Right ventricle myocardium superior (tissue), 1 donor: ENCODE measurements at regions not wholly inside any gene's neighbourhood (a gene's known extent, or its start where the extent isn't known, plus 50 kb on each side); places are given as distances from the start of the nearest gene placed in this dataset.

Experiments
- ATAC-seq: fragments of 200-7000 bp; cut with Tn5 transposase; one replicate; pipeline ENCODE4 v1.9.1; 2020; ENCODE audit warnings: mild to moderate bottlenecking; ENCODE audit not compliant: poor library complexity
- DNase-seq: peaks from one replicate; pipeline ENCODE4 v3.0.0-alpha.2; 2020
- intact Hi-C: fragments of 100-400 bp; cut with DNase I; formaldehyde crosslinking; loops from one replicate; pipeline ENCODE4 v1.11.2; 2022
- donor health status: DM: no; HTN: yes; CAD: no; lungs with severe emphysema.

GRCh38 chr4:14277505-14277904 is 650.0 kb upstream of the BOD1L1 start:
- intact Hi-C loops: no loop called here
- DNase-seq (no peak), ATAC-seq (no peak)

DNA sequence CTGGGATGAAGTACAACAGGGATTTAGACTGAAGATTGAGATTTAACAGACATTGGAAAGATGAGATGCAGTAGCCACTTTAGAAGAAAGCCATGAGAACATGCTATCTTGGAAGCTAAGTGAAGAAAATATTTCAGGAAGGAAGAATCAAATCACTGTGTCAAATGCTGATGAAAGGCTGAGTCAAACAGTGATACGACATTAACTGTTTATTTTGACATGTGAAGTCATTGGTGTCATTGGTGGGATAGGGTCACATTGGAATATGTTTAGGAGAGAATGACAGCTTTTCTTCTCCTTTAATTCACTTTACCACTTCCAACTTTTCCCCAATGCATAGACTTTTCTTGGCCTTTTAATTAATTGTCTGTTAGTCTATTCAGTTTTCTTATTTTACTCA is 653.0 kb upstream of the BOD1L1 start:
- DNase-seq (no peak), ATAC-seq (no peak)
- intact Hi-C loops: no loop called here

DNA sequence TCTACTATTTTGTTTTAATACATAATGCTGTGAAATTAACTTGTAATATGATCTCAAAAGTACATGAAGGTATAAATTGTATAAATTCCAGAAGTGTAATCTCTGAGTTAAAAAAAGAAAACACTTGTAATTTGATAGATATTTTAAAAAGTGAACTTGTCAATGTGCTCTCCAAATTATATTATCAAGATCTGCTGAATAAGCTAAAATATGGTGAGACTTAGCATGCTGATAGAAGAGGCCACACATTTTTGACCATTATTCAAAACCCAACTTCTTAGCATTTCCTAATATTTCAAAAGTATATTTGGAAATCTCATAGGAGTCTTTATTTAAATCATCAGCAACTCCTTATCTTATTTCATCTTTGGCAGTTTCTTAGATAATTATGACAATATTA is 657.1 kb upstream of the BOD1L1 start:
- no peak for ATAC-seq
- no peak for DNase-seq
- intact Hi-C loops: no loop called here

DNA sequence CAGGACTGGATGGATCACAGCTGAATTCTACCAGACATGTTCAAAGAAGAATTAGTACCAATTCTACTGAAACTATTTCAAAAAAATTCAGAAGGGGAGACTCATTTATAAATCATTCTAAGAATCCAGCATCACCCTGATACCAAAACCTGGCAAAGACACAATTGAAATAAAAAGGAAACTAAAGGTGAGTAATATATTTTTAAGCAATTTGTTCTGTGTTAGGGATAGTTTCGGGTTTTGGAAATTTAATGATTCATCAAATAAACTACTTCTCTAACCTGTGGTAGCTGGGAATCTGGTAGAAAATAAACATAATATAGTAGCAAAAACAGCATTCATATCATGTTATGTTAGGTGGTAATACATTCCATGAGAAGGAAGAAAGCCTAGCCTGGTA is 662.2 kb upstream of the BOD1L1 start:
- intact Hi-C loops: no loop called here
- ATAC-seq: no peak
- no peak for DNase-seq

DNA sequence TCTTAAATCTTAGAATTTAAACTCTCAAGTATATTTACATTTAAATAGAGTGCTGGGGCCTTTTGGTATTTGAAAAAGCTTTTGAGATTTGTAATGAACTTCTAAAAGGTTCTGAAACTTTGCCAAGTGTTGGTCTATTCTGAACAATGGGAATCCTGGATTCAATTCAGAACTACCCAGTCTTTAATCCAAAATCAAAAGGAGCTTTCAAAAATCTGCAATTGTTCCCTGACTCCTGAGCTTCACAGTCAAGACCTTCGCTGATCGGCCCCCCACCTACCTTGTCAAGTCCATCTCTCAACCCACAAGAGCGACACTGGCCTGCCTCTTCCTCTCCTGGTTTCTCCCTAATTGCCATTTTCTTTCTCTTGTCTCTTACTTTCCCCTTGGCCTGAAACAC is 666.1 kb upstream of the BOD1L1 start:
- ATAC-seq: no peak
- DNase-seq: no peak
- intact Hi-C loops: no loop called here

DNA sequence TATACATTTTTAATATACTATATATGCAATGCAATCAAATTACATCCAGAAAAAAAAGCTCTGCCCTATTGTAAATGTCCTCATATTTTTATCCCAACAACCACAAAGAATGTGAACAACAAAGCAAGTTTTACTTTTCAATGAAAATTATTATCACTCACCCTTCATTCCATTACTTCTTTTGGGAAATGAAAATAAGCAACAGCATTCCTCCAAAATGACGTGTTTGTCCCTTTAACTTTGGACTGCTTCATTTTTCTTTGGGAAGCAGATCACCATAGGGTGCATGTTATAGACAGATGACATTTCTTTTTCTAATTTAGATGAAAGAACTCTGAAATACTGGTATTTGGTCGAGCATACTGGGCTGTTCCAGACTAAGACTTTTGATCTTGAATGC is 667.1 kb upstream of the BOD1L1 start:
- DNase-seq (no peak), ATAC-seq (no peak)
- intact Hi-C loops: no loop called here

GRCh38 chr4:14299166-14299565 is 671.6 kb upstream of the BOD1L1 start:
- intact Hi-C loops: no loop called here
- ATAC-seq: no peak
- no peak for DNase-seq

GRCh38 chr4:14302021-14302420 is 674.5 kb upstream of the BOD1L1 start:
- intact Hi-C loops: no loop called here
- DNase-seq: no peak

GRCh38 chr4:14303856-14304255 is 676.3 kb upstream of the BOD1L1 start:
- no peak for ATAC-seq
- intact Hi-C loops: no loop called here
- no peak for DNase-seq

More at GRCh38 chr4:14302021-14302420, 674.5 kb upstream of the BOD1L1 start:
- ATAC-seq: no peak

DNA sequence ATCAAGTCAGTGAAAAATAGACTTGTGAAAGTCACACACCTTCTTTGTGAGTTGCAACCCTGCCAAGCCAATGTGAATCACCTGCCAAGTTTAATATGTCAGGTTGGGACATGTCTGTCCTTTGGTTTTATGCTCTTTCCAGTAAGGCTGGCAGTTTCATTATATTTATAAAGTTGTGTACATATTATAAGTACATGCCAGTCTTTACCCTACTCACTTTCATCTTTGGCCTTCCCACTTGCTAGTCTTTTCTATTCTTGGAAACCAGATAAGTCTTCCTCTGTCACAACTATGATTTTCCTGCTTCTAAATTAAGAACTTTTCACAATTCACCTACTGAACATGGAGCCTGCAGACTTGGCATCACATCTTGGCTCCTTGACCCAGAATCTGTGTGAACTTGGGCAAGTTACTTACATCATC is 680.7 kb upstream of the BOD1L1 start:
- DNase-seq: no peak
- intact Hi-C loops: no loop called here
- ATAC-seq: peak; percentile 86

DNA sequence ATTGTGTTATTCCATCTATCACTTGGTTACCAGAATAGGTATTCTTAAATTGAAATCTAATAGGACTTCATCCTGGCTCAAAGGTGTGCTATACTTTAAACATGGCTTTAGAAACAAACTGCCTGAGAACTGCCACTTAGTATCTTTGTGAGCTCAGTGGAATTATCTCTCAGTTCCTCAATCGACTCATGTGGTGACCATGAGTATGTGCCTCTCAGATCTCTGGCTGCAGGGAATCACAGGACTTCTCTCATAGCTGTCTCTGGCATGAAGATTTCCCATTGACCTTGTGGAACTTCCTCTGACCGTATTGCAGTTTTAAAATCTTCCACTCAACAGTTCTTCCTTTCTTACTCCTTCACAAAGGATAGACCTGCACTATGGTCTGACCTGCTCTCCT is 681.9 kb upstream of the BOD1L1 start:
- peak; percentile 64 for ATAC-seq
- no peak for DNase-seq
- intact Hi-C loops: no loop called here

GRCh38 chr4:14313757-14314156 is 686.2 kb upstream of the BOD1L1 start:
- intact Hi-C loops: no loop called here
- DNase-seq (no peak), ATAC-seq (peak; percentile 29)

DNA sequence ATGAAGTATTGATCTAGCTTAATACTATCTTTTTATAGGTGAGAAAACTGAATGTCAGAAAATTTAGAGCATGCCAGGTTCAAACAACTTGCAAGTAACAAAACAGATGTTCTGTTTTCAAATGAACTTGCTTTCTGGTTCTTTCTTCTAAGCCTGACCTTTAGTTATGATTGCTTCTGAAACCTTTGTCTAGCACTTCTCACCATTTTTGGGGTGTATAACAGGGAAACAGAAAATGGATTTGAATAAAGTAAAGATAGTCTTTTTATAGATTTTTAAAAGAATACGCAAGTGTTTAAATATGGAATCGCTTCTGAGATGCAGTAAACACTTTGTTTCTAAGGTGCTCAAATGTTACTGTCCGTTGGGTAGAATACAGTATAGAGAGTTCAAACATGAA is 687.2 kb upstream of the CPEB2 start:
- ATAC-seq: no peak
- no peak for DNase-seq
- intact Hi-C loops: no loop called here

DNA sequence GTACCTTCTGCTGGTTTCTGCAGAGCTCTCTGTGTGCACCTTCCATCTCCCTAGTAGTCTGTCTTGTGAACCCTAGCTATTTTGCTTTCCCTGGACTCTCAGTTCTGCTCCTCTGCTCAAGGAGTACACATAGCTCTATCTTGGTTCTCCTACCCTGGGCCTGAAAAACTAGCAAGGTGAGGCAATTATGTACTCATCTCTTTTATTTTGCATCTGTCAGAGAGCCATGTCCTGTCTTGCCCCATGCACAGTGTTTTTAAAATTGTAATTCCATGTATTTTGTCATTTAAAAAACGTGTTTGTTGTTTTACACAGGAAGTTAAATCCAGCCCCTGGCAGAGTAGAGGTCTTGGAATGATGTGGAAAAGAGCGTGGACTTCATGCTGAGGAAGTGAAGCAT is 684.9 kb upstream of the CPEB2 start:
- intact Hi-C loops: no loop called here
- DNase-seq (no peak), ATAC-seq (no peak)

DNA sequence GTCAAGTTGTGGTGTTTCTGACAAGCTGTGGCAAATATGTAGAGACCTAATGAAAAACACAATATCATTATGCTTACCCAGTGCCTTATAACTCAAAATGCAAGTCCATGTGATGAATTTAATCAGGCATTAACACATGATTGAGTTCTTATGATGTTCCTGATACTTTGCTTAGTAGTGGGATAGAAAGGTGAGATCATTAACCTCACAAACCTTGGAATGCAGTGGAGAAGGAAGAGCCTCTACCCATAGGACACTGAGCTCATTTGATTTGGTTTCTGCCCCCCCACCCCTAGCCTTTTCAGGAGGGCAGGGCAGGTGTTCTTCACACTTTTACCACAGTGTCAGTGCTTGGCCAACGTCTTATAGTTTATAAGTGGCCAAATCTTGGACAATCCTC is 683.6 kb upstream of the CPEB2 start:
- ATAC-seq (no peak), DNase-seq (no peak)
- intact Hi-C loops: no loop called here

DNA sequence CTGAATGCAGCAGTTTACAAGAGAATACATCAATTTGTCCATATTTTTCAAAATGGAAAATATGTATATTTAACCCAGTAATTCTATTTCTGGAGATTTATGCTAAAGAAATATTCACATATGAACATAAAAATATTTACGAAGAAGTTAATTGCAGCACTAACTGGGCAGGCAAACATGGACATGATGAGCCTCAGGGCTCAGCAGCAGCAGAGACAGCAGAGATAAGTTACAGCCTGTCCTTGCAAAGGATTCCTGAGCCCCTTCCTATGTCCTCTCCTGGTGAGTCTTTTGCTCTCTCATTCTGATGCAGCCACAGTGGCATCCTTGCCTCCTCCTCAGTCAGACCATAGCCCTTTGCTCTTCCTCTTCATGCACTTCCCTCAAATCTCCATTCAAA is 680.6 kb upstream of the CPEB2 start:
- no peak for DNase-seq
- no peak for ATAC-seq
- intact Hi-C loops: no loop called here

- no peak for DNase-seq
- intact Hi-C loops: no loop called here
- no peak for ATAC-seq
Observed at GRCh38 chr4:14323191-14323590, 679.1 kb upstream of the CPEB2 start.

DNA sequence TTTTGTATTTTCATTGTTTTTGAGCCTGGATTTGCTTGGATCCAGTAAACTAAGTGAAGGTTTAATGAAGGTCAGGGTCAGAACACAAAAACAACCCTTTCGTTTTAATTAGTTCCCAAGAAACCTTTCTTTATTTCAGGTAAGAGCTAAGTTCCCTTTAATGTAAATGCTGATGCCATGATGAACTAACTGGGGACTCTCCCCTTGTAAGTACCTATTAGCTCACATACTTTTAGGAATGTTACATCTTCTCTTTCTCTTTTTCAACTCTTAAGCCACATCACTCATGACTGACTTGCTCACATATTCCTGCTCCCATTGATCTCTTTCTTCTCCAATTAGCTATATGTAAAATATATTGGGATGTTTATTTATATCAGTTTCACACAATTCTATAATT is 673.1 kb upstream of the CPEB2 start:
- ATAC-seq (no peak), DNase-seq (no peak)
- intact Hi-C loops: no loop called here

GRCh38 chr4:14333616-14334015 is 668.7 kb upstream of the CPEB2 start:
- intact Hi-C loops: no loop called here
- ATAC-seq (no peak), DNase-seq (no peak)

- ATAC-seq (no peak), DNase-seq (no peak)
Observed at GRCh38 chr4:14334166-14334565, 668.1 kb upstream of the CPEB2 start.

DNA sequence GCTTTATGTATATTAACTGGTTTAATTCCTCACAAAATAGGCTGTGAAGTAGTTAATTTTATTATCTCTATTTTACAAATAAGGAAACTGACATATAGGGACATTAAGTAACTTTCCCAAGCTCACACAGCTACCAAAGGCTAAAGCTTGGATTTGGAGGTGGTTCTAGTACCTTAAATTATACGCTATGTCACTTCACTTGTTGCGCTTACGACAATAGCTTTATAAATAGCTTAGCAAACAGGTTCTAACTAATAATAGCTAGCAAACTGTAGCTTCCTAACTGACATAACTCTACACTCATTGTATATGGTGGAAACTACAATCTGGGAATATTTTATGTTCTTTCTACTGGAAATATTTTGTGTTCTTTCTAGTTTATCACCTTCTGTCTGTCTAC is 666.4 kb upstream of the CPEB2 start:
- intact Hi-C loops: no loop called here
- DNase-seq (no peak), ATAC-seq (peak; percentile 73)

More at GRCh38 chr4:14334166-14334565, 668.1 kb upstream of the CPEB2 start:
- intact Hi-C loops: no loop called here

GRCh38 chr4:14336656-14337055 is 665.6 kb upstream of the CPEB2 start:
- intact Hi-C loops: no loop called here
- ATAC-seq (no peak), DNase-seq (no peak)
